Activated CD4-positive, alpha-beta T cell treated with anti-CD3 and anti-CD28 coated beads for 36 hours (primary cell): ENCODE measurements at regions not wholly inside any gene's neighbourhood (a gene's known extent, or its start where the extent isn't known, plus 50 kb on each side); places are given as distances from the start of the nearest gene placed in this dataset.
"Not testable (repeated sequence)": the region's sequence is repeated elsewhere in the genome, so short reads cannot be mapped to it uniquely, and the experiment has no call there.

ENCODE experiments used
- ATAC-seq: fragments of 200-7000 bp; cut with Tn5 transposase; one replicate; pipeline ENCODE4 v1.10.0; 2021; ENCODE audit warnings: mild to moderate bottlenecking, moderate library complexity
- CTCF ChIA-PET: fragments of 350-600 bp; sonication (Branson Sonifier 250); formaldehyde crosslinking; loops from one replicate; lab custom pipeline; 2021; ENCODE audit warnings: antibody characterized with exemption; lab: Charles Lee
- POLR2A ChIA-PET: fragments of 350-600 bp; sonication (Branson Sonifier 250); formaldehyde crosslinking; loops from one replicate; lab custom pipeline; 2021; ENCODE audit warnings: antibody characterized with exemption, inconsistent platforms; lab: Charles Lee
- DNase-seq: peaks from one replicate; pipeline ENCODE4 v3.0.0-alpha.2; 2020
- H3K27ac Mint-ChIP-seq: one replicate; pipeline ENCODE4 v1.8.0; 2021; ENCODE audit warnings: mixed read lengths
- H3K27me3 Mint-ChIP-seq: one replicate; pipeline ENCODE4 v1.8.0; 2021; ENCODE audit warnings: mixed read lengths
- H3K36me3 Mint-ChIP-seq: one replicate; pipeline ENCODE4 v1.8.0; 2021; ENCODE audit warnings: low read depth, mixed read lengths
- H3K4me1 Mint-ChIP-seq: one replicate; pipeline ENCODE4 v1.8.0; 2021; ENCODE audit warnings: mixed read lengths
- H3K4me3 Mint-ChIP-seq: one replicate; pipeline ENCODE4 v1.8.0; 2021; ENCODE audit warnings: mild to moderate bottlenecking, moderate library complexity, mixed read lengths
- H3K9me3 Mint-ChIP-seq: one replicate; pipeline ENCODE4 v1.8.0; 2021; ENCODE audit warnings: low read depth, mixed read lengths
- intact Hi-C, 2 experiments: fragments of 100-400 bp; cut with DNase I in 1 of 2; cut with micrococcal nuclease in 1 of 2; formaldehyde crosslinking; loops; one replicate each; pipeline versions ENCODE4 v1.14.2 to v1.15.1; 2022 to 2024; cut with DNase I, micrococcal nuclease

GRCh38 chr4:133372699-133373098 lies 223.6 kb downstream of the PCDH10 start:
- POLR2A ChIA-PET: no interaction called here

GRCh38 chr4:133355633-133356032 lies 206.5 kb downstream of the PCDH10 start:
- CTCF ChIA-PET: no interaction called here
- no peak for ATAC-seq
- H3K27ac Mint-ChIP-seq: no peak overlapping the region
- DNase-seq: no peak
- H3K9me3 Mint-ChIP-seq: peaks cover 10% of the 10 kb centered on the region
- H3K36me3 Mint-ChIP-seq: no peaks in the 10 kb centered on the region
- intact Hi-C loops: no loop called here
- no peak overlapping the region for H3K4me3 Mint-ChIP-seq
- POLR2A ChIA-PET: no interaction called here
- H3K4me1 Mint-ChIP-seq: no peaks in the 10 kb centered on the region
- no peaks in the 10 kb centered on the region for H3K27me3 Mint-ChIP-seq

More at GRCh38 chr4:133372699-133373098, 223.6 kb downstream of the PCDH10 start:
- no peaks in the 10 kb centered on the region for H3K36me3 Mint-ChIP-seq
- CTCF ChIA-PET: no interaction called here
- no peaks in the 10 kb centered on the region for H3K4me1 Mint-ChIP-seq
- no peak overlapping the region for H3K4me3 Mint-ChIP-seq
- no peak for ATAC-seq
- no peak for DNase-seq
- intact Hi-C loops: no loop called here
- no peak overlapping the region for H3K27ac Mint-ChIP-seq
- peaks cover 9% of the 10 kb centered on the region for H3K9me3 Mint-ChIP-seq
- H3K27me3 Mint-ChIP-seq: no peaks in the 10 kb centered on the region

DNA sequence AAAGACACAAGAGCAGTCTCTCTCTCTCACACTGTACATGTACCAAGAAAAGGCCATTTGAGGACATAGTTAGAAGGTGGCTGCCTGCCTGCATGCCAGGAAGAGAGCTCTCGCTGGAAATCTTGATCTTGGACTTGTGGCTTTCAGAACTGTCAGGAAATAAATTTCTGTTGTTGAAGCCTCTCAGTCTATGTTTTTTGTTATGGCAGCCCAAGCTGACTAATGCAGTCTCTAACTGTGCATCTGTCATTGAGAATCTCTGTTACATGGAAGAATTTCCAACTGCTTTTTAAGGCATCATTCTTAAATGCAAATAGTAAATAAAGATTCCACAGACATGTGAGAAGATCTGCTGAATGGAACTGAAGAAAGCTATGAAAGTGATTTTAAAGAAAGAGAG lies 198.3 kb downstream of the PCDH10 start:
- peaks cover 4% of the 10 kb centered on the region for H3K9me3 Mint-ChIP-seq
- ChIA-PET POLR2A (no interaction called here), CTCF (no interaction called here)
- ATAC-seq (no peak), DNase-seq (no peak)
- no peaks in the 10 kb centered on the region for H3K36me3 Mint-ChIP-seq
- H3K4me3 Mint-ChIP-seq: no peak overlapping the region
- H3K27ac Mint-ChIP-seq: no peak overlapping the region
- intact Hi-C loops: no loop called here
- H3K4me1 Mint-ChIP-seq: no peaks in the 10 kb centered on the region
- H3K27me3 Mint-ChIP-seq: no peaks in the 10 kb centered on the region

GRCh38 chr4:133324491-133324890 lies 175.4 kb downstream of the PCDH10 start:
- no peaks in the 10 kb centered on the region for H3K36me3 Mint-ChIP-seq
- no peak for DNase-seq
- H3K4me1 Mint-ChIP-seq: no peaks in the 10 kb centered on the region
- POLR2A ChIA-PET: no interaction called here
- no peak overlapping the region for H3K27ac Mint-ChIP-seq
- intact Hi-C loops: no loop called here
- H3K9me3 Mint-ChIP-seq: no peaks in the 10 kb centered on the region
- no peaks in the 10 kb centered on the region for H3K27me3 Mint-ChIP-seq
- CTCF ChIA-PET: no interaction called here
- no peak overlapping the region for H3K4me3 Mint-ChIP-seq
- ATAC-seq: no peak

DNA sequence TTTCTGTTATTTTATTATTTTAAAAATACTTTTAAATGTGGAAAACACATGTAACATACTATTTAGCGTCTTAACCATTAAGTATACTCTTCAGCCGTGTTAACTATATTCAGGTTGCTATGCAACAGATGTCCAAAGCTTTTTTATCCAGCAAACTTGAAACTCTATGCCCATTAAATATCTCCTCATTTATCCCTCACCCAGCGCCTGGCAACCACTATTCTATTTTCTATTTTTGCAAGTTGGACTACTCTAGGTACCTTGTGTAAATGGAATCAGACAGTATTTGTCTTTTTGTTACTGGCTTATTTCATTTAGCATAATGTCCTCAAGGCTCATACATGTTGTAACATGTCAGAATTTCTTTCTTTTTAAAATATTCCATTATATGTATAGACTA lies 174.6 kb downstream of the PCDH10 start:
- Mint-ChIP-seq H3K36me3 (no peaks in the 10 kb centered on the region), H3K9me3 (no peaks in the 10 kb centered on the region), H3K4me3 (no peak overlapping the region), H3K27ac (no peak overlapping the region), H3K4me1 (no peaks in the 10 kb centered on the region), H3K27me3 (no peaks in the 10 kb centered on the region)
- no peak for DNase-seq
- intact Hi-C loops: no loop called here
- ATAC-seq: no peak
- ChIA-PET POLR2A (no interaction called here), CTCF (no interaction called here)

- no peaks in the 10 kb centered on the region for H3K9me3 Mint-ChIP-seq
Observed at GRCh38 chr4:133320576-133321170, 171.6 kb downstream of the PCDH10 start.

GRCh38 chr4:133316909-133317308 lies 167.8 kb downstream of the PCDH10 start:
- ChIA-PET CTCF (no interaction called here), POLR2A (no interaction called here)
- no peak for DNase-seq
- H3K9me3 Mint-ChIP-seq: no peaks in the 10 kb centered on the region
- no peak overlapping the region for H3K4me3 Mint-ChIP-seq
- intact Hi-C loops: no loop called here
- H3K27me3 Mint-ChIP-seq: no peaks in the 10 kb centered on the region
- ATAC-seq: no peak
- H3K4me1 Mint-ChIP-seq: no peaks in the 10 kb centered on the region
- no peak overlapping the region for H3K27ac Mint-ChIP-seq
- H3K36me3 Mint-ChIP-seq: no peaks in the 10 kb centered on the region

More at GRCh38 chr4:133320576-133321170, 171.6 kb downstream of the PCDH10 start:
- intact Hi-C loops: no loop called here
- H3K36me3 Mint-ChIP-seq: no peaks in the 10 kb centered on the region
- no peaks in the 10 kb centered on the region for H3K4me1 Mint-ChIP-seq
- DNase-seq: no peak
- ChIA-PET POLR2A (no interaction called here), CTCF (no interaction called here)
- H3K27me3 Mint-ChIP-seq: no peaks in the 10 kb centered on the region
- ATAC-seq: no peak
- H3K4me3 Mint-ChIP-seq: no peak overlapping the region
- no peak overlapping the region for H3K27ac Mint-ChIP-seq

DNA sequence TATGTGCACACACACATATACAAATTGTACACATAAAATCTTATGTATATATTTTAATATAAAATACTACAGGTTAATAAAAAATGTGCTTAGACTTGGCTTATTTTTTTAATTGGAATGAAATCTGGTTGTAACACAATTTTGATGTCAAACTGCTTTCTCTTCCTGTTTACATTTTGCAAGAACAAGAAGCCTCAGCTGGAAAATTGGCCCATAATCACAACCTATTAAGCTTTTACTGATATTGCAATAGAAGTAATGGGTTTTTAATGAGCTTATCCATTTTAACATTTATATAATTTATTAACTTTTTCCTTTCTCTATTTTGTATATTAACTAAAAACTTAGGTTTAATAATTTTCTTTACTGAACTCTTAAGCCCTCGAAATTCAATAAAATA lies 165.9 kb downstream of the PCDH10 start:
- no peaks in the 10 kb centered on the region for H3K9me3 Mint-ChIP-seq
- no peak for ATAC-seq
- no peaks in the 10 kb centered on the region for H3K4me1 Mint-ChIP-seq
- H3K4me3 Mint-ChIP-seq: no peak overlapping the region
- ChIA-PET CTCF (no interaction called here), POLR2A (no interaction called here)
- H3K36me3 Mint-ChIP-seq: no peaks in the 10 kb centered on the region
- intact Hi-C loops: no loop called here
- DNase-seq: no peak
- H3K27ac Mint-ChIP-seq: no peak overlapping the region
- no peaks in the 10 kb centered on the region for H3K27me3 Mint-ChIP-seq

GRCh38 chr4:133287396-133287795 lies 138.3 kb downstream of the PCDH10 start:
- intact Hi-C loops: no loop called here
- DNase-seq (no peak), ATAC-seq (no peak)
- ChIA-PET POLR2A (no interaction called here), CTCF (no interaction called here)
- H3K9me3 Mint-ChIP-seq: no peaks in the 10 kb centered on the region
- H3K4me3 Mint-ChIP-seq: no peak overlapping the region
- no peaks in the 10 kb centered on the region for H3K27me3 Mint-ChIP-seq
- no peaks in the 10 kb centered on the region for H3K4me1 Mint-ChIP-seq
- no peaks in the 10 kb centered on the region for H3K36me3 Mint-ChIP-seq
- H3K27ac Mint-ChIP-seq: no peak overlapping the region

- Mint-ChIP-seq H3K4me3 (no peak overlapping the region), H3K27me3 (no peaks in the 10 kb centered on the region), H3K4me1 (no peaks in the 10 kb centered on the region), H3K36me3 (no peaks in the 10 kb centered on the region), H3K27ac (no peak overlapping the region), H3K9me3 (peaks cover 8% of the 10 kb centered on the region)
- ATAC-seq (no peak), DNase-seq (no peak)
- intact Hi-C loops: no loop called here
- CTCF ChIA-PET: no interaction called here
- POLR2A ChIA-PET: no interaction called here
Observed at GRCh38 chr4:133278591-133278990, 129.5 kb downstream of the PCDH10 start.

GRCh38 chr4:133277940-133278339 lies 128.8 kb downstream of the PCDH10 start:
- intact Hi-C loops, H3K27ac Mint-ChIP-seq, DNase-seq, H3K36me3 Mint-ChIP-seq, ATAC-seq, H3K9me3 Mint-ChIP-seq, H3K27me3 Mint-ChIP-seq, POLR2A ChIA-PET, CTCF ChIA-PET, H3K4me3 Mint-ChIP-seq, H3K4me1 Mint-ChIP-seq: not testable (repeated sequence)

DNA sequence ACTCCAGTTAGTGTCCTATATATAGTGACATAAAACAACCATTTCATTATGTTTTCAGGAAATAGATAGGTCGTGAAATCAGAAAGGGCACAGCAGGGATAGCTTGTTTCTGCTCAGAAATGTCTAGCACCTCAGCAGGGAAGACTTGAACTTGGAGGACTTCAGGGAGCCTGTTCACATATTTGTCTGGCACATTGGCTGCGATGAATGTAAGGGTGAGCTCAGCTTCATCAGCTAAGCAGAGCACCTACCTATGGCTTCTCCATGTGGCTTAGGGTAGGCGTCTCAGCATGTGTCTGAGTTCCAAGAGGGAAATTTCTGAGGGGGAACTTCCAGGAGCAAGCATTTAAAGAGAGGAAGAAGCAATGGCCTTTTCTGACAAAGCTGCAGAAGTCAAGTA lies 126.2 kb downstream of the PCDH10 start:
- intact Hi-C loops: no loop called here
- ChIA-PET CTCF (no interaction called here), POLR2A (no interaction called here)
- no peaks in the 10 kb centered on the region for H3K4me1 Mint-ChIP-seq
- ATAC-seq (no peak), DNase-seq (no peak)
- no peaks in the 10 kb centered on the region for H3K36me3 Mint-ChIP-seq
- H3K27ac Mint-ChIP-seq: no peak overlapping the region
- peaks cover 5% of the 10 kb centered on the region for H3K9me3 Mint-ChIP-seq
- no peaks in the 10 kb centered on the region for H3K27me3 Mint-ChIP-seq
- H3K4me3 Mint-ChIP-seq: no peak overlapping the region

- ChIA-PET POLR2A (no interaction called here), CTCF (no interaction called here)
- H3K36me3 Mint-ChIP-seq: no peaks in the 10 kb centered on the region
- peaks cover 3% of the 10 kb centered on the region for H3K9me3 Mint-ChIP-seq
- no peaks in the 10 kb centered on the region for H3K27me3 Mint-ChIP-seq
- H3K27ac Mint-ChIP-seq: no peak overlapping the region
- DNase-seq (no peak), ATAC-seq (no peak)
- intact Hi-C loops: no loop called here
- no peak overlapping the region for H3K4me3 Mint-ChIP-seq
- H3K4me1 Mint-ChIP-seq: no peaks in the 10 kb centered on the region
Observed at GRCh38 chr4:133273401-133273800, 124.3 kb downstream of the PCDH10 start.
